Sigmoid colon (tissue), 3 donors: ENCODE measurements at regions not wholly inside any gene's neighbourhood (a gene's known extent, or its start where the extent isn't known, plus 50 kb on each side); places are given as distances from the start of the nearest gene placed in this dataset.
"Not testable (repeated sequence)": the region's sequence is repeated elsewhere in the genome, so short reads cannot be mapped to it uniquely, and the experiment has no call there.

Experiments used
- CTCF ChIP-seq, 4 experiments: fragments of 450-650 bp in 3 of 4; fragments of 200-600 bp in 1 of 4; IDR thresholded peaks; one replicate each; pipeline ENCODE4 v1.5.1; 2016 to 2019; ENCODE audit warnings: antibody characterized with exemption in 4 of 4, mild to moderate bottlenecking in 3 of 4, moderate library complexity in 2 of 4
- POLR2A ChIP-seq, 2 donors: fragments of 450-650 bp; IDR thresholded peaks; one replicate each; pipeline ENCODE4 v1.6.1; 2016; ENCODE audit warnings: antibody characterized with exemption in 2 of 2, mild to moderate bottlenecking in 2 of 2, moderate library complexity in 2 of 2

- TF ChIP-seq CTCF, POLR2A (IDR thresholded peaks at IDR 0.05): not testable (repeated sequence)
Measured at GRCh38 chr5:155672001-155672400, 655.0 kb upstream of the SGCD start.
